ENCODE measurements at regions not wholly inside any gene's neighbourhood (a gene's known extent, or its start where the extent isn't known, plus 50 kb on each side); places are given as distances from the start of the nearest gene placed in this dataset.

DNA sequence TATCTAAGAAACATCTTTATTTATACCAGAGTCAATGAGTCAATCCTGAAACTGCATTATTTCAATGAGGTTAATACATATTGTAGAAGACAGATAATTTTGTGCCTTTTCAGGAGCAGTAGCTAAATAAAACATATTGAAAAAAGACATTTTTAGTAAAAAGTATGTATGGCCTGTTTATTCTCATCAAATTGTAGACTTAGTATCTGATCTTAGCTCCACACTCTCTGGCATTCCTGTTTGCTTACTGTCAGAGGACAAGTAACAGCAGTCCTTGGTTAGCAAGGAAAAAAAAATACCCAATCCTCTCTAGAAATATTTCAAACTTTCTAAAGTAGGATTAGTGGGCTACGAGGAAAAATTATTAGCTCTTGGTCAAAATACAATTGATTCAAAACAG lies 50.5 kb upstream of the GUCY1A1 start:
- Histone ChIP-seq H3K4me2 (no peak overlapping the region), H3K79me2 (ENCODE audit: insufficient read depth) (no peaks in the 10 kb centered on the region), H3K27ac (ENCODE audit: low read depth in 2 of 2, low read length in 1 of 2) (no peak overlapping the region), H3K27me3 (ENCODE audit: insufficient read depth) (no peaks in the 10 kb centered on the region), H4K20me1 (ENCODE audit: insufficient read depth) (no peaks in the 10 kb centered on the region), H3K4me1 (ENCODE audit: control insufficient read depth in 1 of 2, insufficient read depth in 2 of 2, low read depth in 1 of 2, low read length in 1 of 2) (no peaks in the 10 kb centered on the region), H2AFZ (ENCODE audit: low read depth) (no peak overlapping the region), H3K9ac (no peak overlapping the region), H3K9me3 (no peaks in the 10 kb centered on the region), H3K36me3 (replicated peaks in 1 of 2; ENCODE audit: control insufficient read depth in 1 of 2, insufficient read depth in 2 of 2, low read length in 1 of 2) (no peaks in the 10 kb centered on the region), H3K4me3 (ENCODE audit: low read depth in 2 of 2, low read length in 1 of 2) (no peak overlapping the region), H3K9me2 (no peaks in the 10 kb centered on the region), H3F3A (replicated peaks; ENCODE audit: insufficient read depth) (no peaks in the 10 kb centered on the region)
- no peak for DNase-seq
- 21% methylated on average over 1 of the region's 1 CpG for WGBS (ENCODE audit: low lambda C conversion rate)
- ChIA-PET POLR2A (no interaction called here), CTCF (interaction anchor here (0.6 kb wide), 1 partner anchor 194 kb away, joined by 3 read pairs; no protein-coding TSS in a partner anchor)
- TF ChIP-seq, protein P1, sequence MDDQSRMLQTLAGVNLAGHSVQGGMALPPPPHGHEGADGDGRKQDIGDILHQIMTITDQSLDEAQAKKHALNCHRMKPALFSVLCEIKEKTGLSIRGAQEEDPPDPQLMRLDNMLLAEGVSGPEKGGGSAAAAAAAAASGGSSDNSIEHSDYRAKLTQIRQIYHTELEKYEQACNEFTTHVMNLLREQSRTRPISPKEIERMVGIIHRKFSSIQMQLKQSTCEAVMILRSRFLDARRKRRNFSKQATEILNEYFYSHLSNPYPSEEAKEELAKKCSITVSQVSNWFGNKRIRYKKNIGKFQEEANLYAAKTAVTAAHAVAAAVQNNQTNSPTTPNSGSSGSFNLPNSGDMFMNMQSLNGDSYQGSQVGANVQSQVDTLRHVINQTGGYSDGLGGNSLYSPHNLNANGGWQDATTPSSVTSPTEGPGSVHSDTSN (IDR thresholded peaks at IDR 0.05) = peak; percentile 63
- TF ChIP-seq, protein P2, sequence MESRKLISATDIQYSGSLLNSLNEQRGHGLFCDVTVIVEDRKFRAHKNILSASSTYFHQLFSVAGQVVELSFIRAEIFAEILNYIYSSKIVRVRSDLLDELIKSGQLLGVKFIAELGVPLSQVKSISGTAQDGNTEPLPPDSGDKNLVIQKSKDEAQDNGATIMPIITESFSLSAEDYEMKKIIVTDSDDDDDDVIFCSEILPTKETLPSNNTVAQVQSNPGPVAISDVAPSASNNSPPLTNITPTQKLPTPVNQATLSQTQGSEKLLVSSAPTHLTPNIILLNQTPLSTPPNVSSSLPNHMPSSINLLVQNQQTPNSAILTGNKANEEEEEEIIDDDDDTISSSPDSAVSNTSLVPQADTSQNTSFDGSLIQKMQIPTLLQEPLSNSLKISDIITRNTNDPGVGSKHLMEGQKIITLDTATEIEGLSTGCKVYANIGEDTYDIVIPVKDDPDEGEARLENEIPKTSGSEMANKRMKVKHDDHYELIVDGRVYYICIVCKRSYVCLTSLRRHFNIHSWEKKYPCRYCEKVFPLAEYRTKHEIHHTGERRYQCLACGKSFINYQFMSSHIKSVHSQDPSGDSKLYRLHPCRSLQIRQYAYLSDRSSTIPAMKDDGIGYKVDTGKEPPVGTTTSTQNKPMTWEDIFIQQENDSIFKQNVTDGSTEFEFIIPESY (IDR thresholded peaks at IDR 0.05; ENCODE audit: borderline replicate concordance, low read depth) = no peak
- TF ChIP-seq NFIC (IDR thresholded peaks at IDR 0.05; ENCODE audit: borderline replicate concordance) (peak; percentile 41; the same call in 1 of the 2 replicates), FOSL2 (IDR thresholded peaks at IDR 0.05; ENCODE audit: borderline replicate concordance, low read depth) (peak; percentile 16; the same call in 1 of the 2 replicates), JUND (IDR thresholded peaks at IDR 0.05) (peak; percentile 56), POLR2AphosphoS5 (IDR thresholded peaks at IDR 0.05; ENCODE audit: low read depth, low read length) (peak; percentile 42; the same call in 1 of the 2 replicates), TEAD4 (IDR thresholded peaks at IDR 0.05; ENCODE audit: borderline replicate concordance, insufficient read depth) (peak; percentile 22; the same call in 1 of the 2 replicates), TCF12 (IDR thresholded peaks at IDR 0.05) (peak; percentile 85), EP300 (IDR thresholded peaks at IDR 0.05; ENCODE audit: borderline replicate concordance in 1 of 2, low read depth in 1 of 2, low read length in 1 of 2) (peak in 1 of 2 experiments; percentile 6; a peak in 1 of 4 replicates)
- TF ChIP-seq, protein P3, sequence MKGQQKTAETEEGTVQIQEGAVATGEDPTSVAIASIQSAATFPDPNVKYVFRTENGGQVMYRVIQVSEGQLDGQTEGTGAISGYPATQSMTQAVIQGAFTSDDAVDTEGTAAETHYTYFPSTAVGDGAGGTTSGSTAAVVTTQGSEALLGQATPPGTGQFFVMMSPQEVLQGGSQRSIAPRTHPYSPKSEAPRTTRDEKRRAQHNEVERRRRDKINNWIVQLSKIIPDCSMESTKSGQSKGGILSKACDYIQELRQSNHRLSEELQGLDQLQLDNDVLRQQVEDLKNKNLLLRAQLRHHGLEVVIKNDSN (IDR thresholded peaks at IDR 0.05; ENCODE audit: borderline replicate concordance, low read depth) = no peak

DNA sequence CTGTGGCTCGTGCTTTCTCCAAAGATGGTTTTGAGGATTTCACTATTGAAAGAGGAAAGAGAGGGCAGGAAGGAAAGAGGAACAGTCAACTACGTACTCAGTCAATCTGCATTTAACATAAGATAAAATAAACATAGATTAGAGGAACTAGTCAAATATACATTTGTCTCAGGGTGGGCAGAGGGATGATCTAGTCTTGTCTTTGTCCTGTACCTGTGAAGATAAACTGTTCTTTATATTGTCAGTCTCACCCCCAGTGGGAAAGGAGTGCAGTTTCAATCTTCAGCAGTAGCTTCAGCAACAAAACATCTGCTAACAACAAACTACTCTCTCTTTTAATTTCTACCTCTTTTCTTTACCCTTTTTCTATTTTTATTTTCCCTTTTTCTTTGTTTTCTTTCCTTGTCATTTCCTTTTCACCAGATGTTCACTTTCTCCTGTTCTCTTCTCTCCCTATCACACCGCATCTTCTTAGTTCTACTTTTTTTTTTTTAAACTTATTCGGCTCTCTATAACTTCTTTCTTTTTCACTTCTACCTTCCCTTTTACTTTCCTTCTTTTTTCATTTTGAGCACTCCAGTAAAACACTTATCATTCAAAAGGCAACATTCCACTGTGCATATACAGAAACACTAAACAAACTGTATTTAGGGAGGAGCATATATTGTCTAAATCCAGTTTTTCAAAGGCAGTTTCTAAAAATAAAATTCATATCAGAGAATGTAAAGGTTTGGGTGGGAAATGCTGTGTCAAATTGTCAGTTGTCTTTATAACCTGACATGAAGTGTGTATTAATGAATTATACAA lies 51.4 kb upstream of the GUCY1A1 start:
- WGBS (ENCODE audit: low lambda C conversion rate) = 74% methylated on average over 4 of the region's 4 CpGs
- no peaks in the 10 kb centered on the region for H3K4me1 ChIP-seq (ENCODE audit: control insufficient read depth in 1 of 2, insufficient read depth in 2 of 2, low read depth in 1 of 2, low read length in 1 of 2)
- DNase-seq = no peak
- no peaks in the 10 kb centered on the region for H3K36me3 ChIP-seq (replicated peaks in 1 of 2; ENCODE audit: control insufficient read depth in 1 of 2, insufficient read depth in 2 of 2, low read length in 1 of 2)
- no peak overlapping the region for H2AFZ ChIP-seq (ENCODE audit: low read depth)
- H3K4me2 ChIP-seq = no peak overlapping the region
- no peaks in the 10 kb centered on the region for H3K27me3 ChIP-seq (ENCODE audit: insufficient read depth)
- no peak overlapping the region for H3K9ac ChIP-seq
- no peaks in the 10 kb centered on the region for H3K9me3 ChIP-seq
- no peaks in the 10 kb centered on the region for H3K79me2 ChIP-seq (ENCODE audit: insufficient read depth)
- H3F3A ChIP-seq (replicated peaks; ENCODE audit: insufficient read depth) = no peaks in the 10 kb centered on the region
- H3K9me2 ChIP-seq = no peaks in the 10 kb centered on the region
- ChIA-PET CTCF (interaction anchor here (1.4 kb wide), 1 partner anchor 10 kb away, joined by 4 read pairs; no protein-coding TSS in a partner anchor), POLR2A (no interaction called here)
- H4K20me1 ChIP-seq (ENCODE audit: insufficient read depth) = no peaks in the 10 kb centered on the region
- no peak overlapping the region for H3K27ac ChIP-seq (ENCODE audit: low read depth in 2 of 2, low read length in 1 of 2)
- no peak overlapping the region for H3K4me3 ChIP-seq (ENCODE audit: low read depth in 2 of 2, low read length in 1 of 2)
- no peak for TF ChIP-seq TCF12 (IDR thresholded peaks at IDR 0.05)
- no peak for TF ChIP-seq SIN3A (IDR thresholded peaks at IDR 0.05; ENCODE audit: borderline replicate concordance, low read depth, low read length)
- TF ChIP-seq, protein P1 (IDR thresholded peaks at IDR 0.05) = no peak
- TF ChIP-seq, protein P4, sequence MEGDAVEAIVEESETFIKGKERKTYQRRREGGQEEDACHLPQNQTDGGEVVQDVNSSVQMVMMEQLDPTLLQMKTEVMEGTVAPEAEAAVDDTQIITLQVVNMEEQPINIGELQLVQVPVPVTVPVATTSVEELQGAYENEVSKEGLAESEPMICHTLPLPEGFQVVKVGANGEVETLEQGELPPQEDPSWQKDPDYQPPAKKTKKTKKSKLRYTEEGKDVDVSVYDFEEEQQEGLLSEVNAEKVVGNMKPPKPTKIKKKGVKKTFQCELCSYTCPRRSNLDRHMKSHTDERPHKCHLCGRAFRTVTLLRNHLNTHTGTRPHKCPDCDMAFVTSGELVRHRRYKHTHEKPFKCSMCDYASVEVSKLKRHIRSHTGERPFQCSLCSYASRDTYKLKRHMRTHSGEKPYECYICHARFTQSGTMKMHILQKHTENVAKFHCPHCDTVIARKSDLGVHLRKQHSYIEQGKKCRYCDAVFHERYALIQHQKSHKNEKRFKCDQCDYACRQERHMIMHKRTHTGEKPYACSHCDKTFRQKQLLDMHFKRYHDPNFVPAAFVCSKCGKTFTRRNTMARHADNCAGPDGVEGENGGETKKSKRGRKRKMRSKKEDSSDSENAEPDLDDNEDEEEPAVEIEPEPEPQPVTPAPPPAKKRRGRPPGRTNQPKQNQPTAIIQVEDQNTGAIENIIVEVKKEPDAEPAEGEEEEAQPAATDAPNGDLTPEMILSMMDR (IDR thresholded peaks at IDR 0.05) = no peak
- TF ChIP-seq CHD2 (IDR thresholded peaks at IDR 0.05; ENCODE audit: low read length, partially characterized antibody) = no peak
- TF ChIP-seq NRF1 (IDR thresholded peaks at IDR 0.05; ENCODE audit: low read depth, low read length) = no peak
- TF ChIP-seq YY1 (IDR thresholded peaks at IDR 0.05; ENCODE audit: low read depth) = no peak
- TF ChIP-seq ELF1 (IDR thresholded peaks at IDR 0.05) = no peak
- TF ChIP-seq RAD21 (IDR thresholded peaks at IDR 0.05; ENCODE audit: low read length) = no peak
- TF ChIP-seq, protein P5, sequence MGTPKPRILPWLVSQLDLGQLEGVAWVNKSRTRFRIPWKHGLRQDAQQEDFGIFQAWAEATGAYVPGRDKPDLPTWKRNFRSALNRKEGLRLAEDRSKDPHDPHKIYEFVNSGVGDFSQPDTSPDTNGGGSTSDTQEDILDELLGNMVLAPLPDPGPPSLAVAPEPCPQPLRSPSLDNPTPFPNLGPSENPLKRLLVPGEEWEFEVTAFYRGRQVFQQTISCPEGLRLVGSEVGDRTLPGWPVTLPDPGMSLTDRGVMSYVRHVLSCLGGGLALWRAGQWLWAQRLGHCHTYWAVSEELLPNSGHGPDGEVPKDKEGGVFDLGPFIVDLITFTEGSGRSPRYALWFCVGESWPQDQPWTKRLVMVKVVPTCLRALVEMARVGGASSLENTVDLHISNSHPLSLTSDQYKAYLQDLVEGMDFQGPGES (IDR thresholded peaks at IDR 0.05; ENCODE audit: low read depth, low read length) = no peak
- no peak for TF ChIP-seq POLR2AphosphoS5 (IDR thresholded peaks at IDR 0.05; ENCODE audit: low read depth, low read length)
